ENCODE measurements at regions not wholly inside any gene's neighbourhood (a gene's known extent, or its start where the extent isn't known, plus 50 kb on each side); places are given as distances from the start of the nearest gene placed in this dataset.

- H3K9ac ChIP-seq (ENCODE audit: extremely low read depth, insufficient read length, low read length): no peak overlapping the region
- WGBS (ENCODE audit: extremely low coverage, insufficient read length, low lambda C conversion rate): no CpG with 5 or more reads among the region's 4 CpGs
- no peak overlapping the region for H3T11ph ChIP-seq (ENCODE audit: low read length)
- peak overlapping the region; percentile 35 for H3K4me2 ChIP-seq (ENCODE audit: insufficient read depth, insufficient read length, low read length)
- Mint-ChIP-seq H3K27me3 (ENCODE audit: low read depth) (peaks cover 2% of the 10 kb centered on the region; the same call in 1 of the 2 replicates), H3K27ac (no peak overlapping the region), H3K36me3 (ENCODE audit: insufficient read depth in 1 of 3, low read depth in 3 of 3) (no peaks in the 10 kb centered on the region; a peak in 1 of 7 replicates), H3K4me1 (peaks cover 4 to 26% of the 10 kb centered on the region in 2 experiments), H3K4me3 (no peak overlapping the region), H3K9me3 (no peaks in the 10 kb centered on the region; a peak in 1 of 5 replicates)
- H3K9me3 ChIP-seq (ENCODE audit: control insufficient read depth, low read depth, low read length): no peaks in the 10 kb centered on the region
- H2AFZ ChIP-seq (ENCODE audit: low read length): peak overlapping the region; percentile 27
- no peak overlapping the region for H3K56ac ChIP-seq (ENCODE audit: insufficient read length, low read depth, low read length)
- no peak overlapping the region for H3K4ac ChIP-seq (ENCODE audit: low read depth, low read length)
- no peaks in the 10 kb centered on the region for H3K79me1 ChIP-seq (ENCODE audit: insufficient read depth, low read depth, low read length, poor library complexity, severe bottlenecking)
- no peak overlapping the region for H4K91ac ChIP-seq (ENCODE audit: insufficient read length, low read depth, low read length)
- H3K14ac ChIP-seq (ENCODE audit: insufficient read depth, low read length): no peak overlapping the region; the same call in 1 of the 2 replicates
- H4K20me1 ChIP-seq (ENCODE audit: control insufficient read depth, insufficient read depth, insufficient read length): no peaks in the 10 kb centered on the region
- no peaks in the 10 kb centered on the region for H3K27me3 ChIP-seq (ENCODE audit: insufficient read depth, low read length)
- no peak overlapping the region for H3K18ac ChIP-seq (ENCODE audit: insufficient read length, low read depth, low read length)
- peak overlapping the region; percentile 37 for H3K27ac ChIP-seq (ENCODE audit: insufficient read length, low read depth, low read length)
- no peak overlapping the region for H4K5ac ChIP-seq (ENCODE audit: insufficient read length, low read depth, low read length)
- H3K4me1 ChIP-seq (ENCODE audit: insufficient read depth, low read length): peaks cover 8% of the 10 kb centered on the region
- no peak overlapping the region for H2BK20ac ChIP-seq (ENCODE audit: low read depth, low read length, poor library complexity, severe bottlenecking)
- TF ChIP-seq CTCF (conservative IDR thresholded peaks at IDR 0.05): no peak
- no peak overlapping the region for H3K23ac ChIP-seq (ENCODE audit: insufficient read length, low read depth, low read length)
- H2BK5ac ChIP-seq (ENCODE audit: insufficient read length, low read length): no peak overlapping the region
- H2BK15ac ChIP-seq (ENCODE audit: low read depth, low read length): no peak overlapping the region
- no peak for DNase-seq
- H3K79me2 ChIP-seq (ENCODE audit: insufficient read depth, low read length): no peaks in the 10 kb centered on the region
- H2BK120ac ChIP-seq (ENCODE audit: low read depth, low read length, poor library complexity, severe bottlenecking): no peak overlapping the region
- no peak overlapping the region for H2BK12ac ChIP-seq (ENCODE audit: insufficient read length, low read depth, low read length)
- no peak overlapping the region for H4K8ac ChIP-seq (replicated peaks; ENCODE audit: insufficient read length, low read depth, low read length)
- no peak overlapping the region for H2AK5ac ChIP-seq (ENCODE audit: insufficient read length, low read length)
- no peaks in the 10 kb centered on the region for H3K23me2 ChIP-seq (ENCODE audit: insufficient read length, low read depth, low read length, poor library complexity, severe bottlenecking)
Observed at GRCh38 chr11:95338430-95338991, 107.5 kb upstream of the SESN3 start.
